ENCODE measurements at regions not wholly inside any gene's neighbourhood (a gene's known extent, or its start where the extent isn't known, plus 50 kb on each side); places are given as distances from the start of the nearest gene placed in this dataset.

- TF ChIP-seq KLF1 (tag by site-specific recombination; IDR thresholded peaks at IDR 0.05) = no peak
- TF ChIP-seq PBX3 (CRISPR knock-in tag; IDR thresholded peaks at IDR 0.05) = no peak
- TF ChIP-seq CTCF (tag by site-specific recombination; IDR thresholded peaks at IDR 0.05) = no peak
- TF ChIP-seq ZNF449 (tag by site-specific recombination; IDR thresholded peaks at IDR 0.05) = no peak
- TF ChIP-seq REST (tag by site-specific recombination; IDR thresholded peaks at IDR 0.05) = no peak
- TF ChIP-seq YY1 (tag by site-specific recombination; IDR thresholded peaks at IDR 0.05) = no peak
- TF ChIP-seq HOXA7 (CRISPR knock-in tag; IDR thresholded peaks at IDR 0.05; ENCODE audit: borderline replicate concordance) = no peak
- no peak for TF ChIP-seq ZBTB21 (tag by site-specific recombination; IDR thresholded peaks at IDR 0.05)
- no peak for TF ChIP-seq ZBTB1 (tag by site-specific recombination; IDR thresholded peaks at IDR 0.05)
- TF ChIP-seq ZNF76 (tag by site-specific recombination; IDR thresholded peaks at IDR 0.05; ENCODE audit: borderline replicate concordance, low read depth) = no peak
- no peak for TF ChIP-seq ZBTB10 (tag by site-specific recombination; IDR thresholded peaks at IDR 0.05)
- TF ChIP-seq ZNF292 (tag by site-specific recombination; IDR thresholded peaks at IDR 0.05; ENCODE audit: borderline replicate concordance, low read depth) = no peak
- TF ChIP-seq GLI4 (tag by site-specific recombination; IDR thresholded peaks at IDR 0.05) = no peak
Observed at GRCh38 chr15:31153531-31153930, 52.0 kb upstream of the TRPM1 start.
